Right atrium auricular region (tissue), 2 donors: ENCODE measurements at regions not wholly inside any gene's neighbourhood (a gene's known extent, or its start where the extent isn't known, plus 50 kb on each side); places are given as distances from the start of the nearest gene placed in this dataset.

Experiments used
- DNase-seq: peaks from one replicate; pipeline ENCODE4 v3.0.0-alpha.2; 2019; ENCODE audit warnings: low spot score
- H3K27ac ChIP-seq, 2 donors: fragments of 200-600 bp; sonication (generic); 1 replicate in 1 of 2; 2 replicates in 1 of 2; pipeline ENCODE4 v1.5.1; 2016 to 2019
- H3K27me3 ChIP-seq, 2 donors: fragments of 200-600 bp; sonication (generic); one replicate each; pipeline versions ENCODE4 v1.5.1 to v1.6.0; 2017 to 2019
- H3K36me3 ChIP-seq: fragments of 200-600 bp; sonication (generic); one replicate; pipeline ENCODE4 v1.5.1; 2016
- H3K4me1 ChIP-seq, 2 donors: fragments of 200-600 bp; sonication (generic); one replicate each; pipeline versions ENCODE4 v1.5.1 to v1.6.0; 2017 to 2019
- H3K4me3 ChIP-seq, 2 donors: fragments of 200-600 bp; sonication (generic); 1 replicate in 1 of 2; 2 replicates in 1 of 2; pipeline ENCODE4 v1.5.1; 2017 to 2019; ENCODE audit warnings: mild to moderate bottlenecking in 1 of 2, moderate library complexity in 1 of 2
- H3K9me3 ChIP-seq, 2 donors: fragments of 200-600 bp; sonication (generic); one replicate each; pipeline ENCODE4 v1.5.1; 2019
- CTCF ChIP-seq, 2 donors: fragments of 200-600 bp; sonication (generic); IDR thresholded peaks; one replicate each; pipeline ENCODE4 v1.5.1; 2019; ENCODE audit warnings: antibody characterized with exemption in 2 of 2

- no peak for TF ChIP-seq CTCF (IDR thresholded peaks at IDR 0.05)
- no peak for DNase-seq
- no peaks in the 10 kb centered on the region for H3K36me3 ChIP-seq
- no peaks in the 10 kb centered on the region for H3K27me3 ChIP-seq
- H3K4me3 ChIP-seq = no peak overlapping the region
- no peak overlapping the region for H3K27ac ChIP-seq
- no peaks in the 10 kb centered on the region for H3K4me1 ChIP-seq
- H3K9me3 ChIP-seq = no peaks in the 10 kb centered on the region
These were observed 116.7 kb downstream of the SPCS3 start for GRCh38 chr4:176436293-176436973.

GRCh38 chr4:176437756-176438155, 118.0 kb downstream of the SPCS3 start:
- Histone ChIP-seq H3K4me3 (no peak overlapping the region), H3K9me3 (no peaks in the 10 kb centered on the region), H3K4me1 (no peaks in the 10 kb centered on the region), H3K27me3 (no peaks in the 10 kb centered on the region), H3K36me3 (no peaks in the 10 kb centered on the region), H3K27ac (no peak overlapping the region)
- no peak for DNase-seq
- TF ChIP-seq CTCF (IDR thresholded peaks at IDR 0.05) = no peak

GRCh38 chr4:176438401-176438800, 118.6 kb downstream of the SPCS3 start:
- H3K4me3 ChIP-seq = no peak overlapping the region
- no peaks in the 10 kb centered on the region for H3K36me3 ChIP-seq
- no peak for TF ChIP-seq CTCF (IDR thresholded peaks at IDR 0.05)
- no peak for DNase-seq
- H3K9me3 ChIP-seq = no peaks in the 10 kb centered on the region
- no peak overlapping the region for H3K27ac ChIP-seq
- H3K27me3 ChIP-seq = no peaks in the 10 kb centered on the region
- no peaks in the 10 kb centered on the region for H3K4me1 ChIP-seq

GRCh38 chr4:176439611-176440010, 119.8 kb downstream of the SPCS3 start:
- TF ChIP-seq CTCF (IDR thresholded peaks at IDR 0.05) = no peak
- Histone ChIP-seq H3K36me3 (no peaks in the 10 kb centered on the region), H3K4me1 (no peaks in the 10 kb centered on the region), H3K9me3 (no peaks in the 10 kb centered on the region), H3K27ac (no peak overlapping the region), H3K27me3 (no peaks in the 10 kb centered on the region), H3K4me3 (no peak overlapping the region)
- DNase-seq = no peak

GRCh38 chr4:176440698-176441097, 120.9 kb downstream of the SPCS3 start:
- H3K27ac ChIP-seq = no peak overlapping the region
- no peaks in the 10 kb centered on the region for H3K27me3 ChIP-seq
- no peak for TF ChIP-seq CTCF (IDR thresholded peaks at IDR 0.05)
- H3K4me1 ChIP-seq = no peaks in the 10 kb centered on the region
- DNase-seq = no peak
- no peaks in the 10 kb centered on the region for H3K36me3 ChIP-seq
- H3K4me3 ChIP-seq = no peak overlapping the region
- H3K9me3 ChIP-seq = no peaks in the 10 kb centered on the region

GRCh38 chr4:176441594-176441993, 121.8 kb downstream of the SPCS3 start:
- Histone ChIP-seq H3K4me1 (no peaks in the 10 kb centered on the region), H3K27me3 (no peaks in the 10 kb centered on the region), H3K4me3 (no peak overlapping the region), H3K36me3 (no peaks in the 10 kb centered on the region), H3K27ac (no peak overlapping the region), H3K9me3 (no peaks in the 10 kb centered on the region)
- TF ChIP-seq CTCF (IDR thresholded peaks at IDR 0.05) = no peak
- DNase-seq = no peak
